NCI-H2081 (cell line): ENCODE measurements at regions not wholly inside any gene's neighbourhood (a gene's known extent, or its start where the extent isn't known, plus 50 kb on each side); places are given as distances from the start of the nearest gene placed in this dataset.
"Not testable (repeated sequence)": the region's sequence is repeated elsewhere in the genome, so short reads cannot be mapped to it uniquely, and the experiment has no call there.

Experiments used
- DNase-seq, 2 experiments: peaks; one replicate each; lab custom pipeline; 2025; lab: John Stamatoyannopoulos, UW

- DNase-seq, result no peak
These were observed 869.1 kb downstream of the TBL1XR1 start for GRCh38 chr3:176328198-176328597.

- DNase-seq, result not testable (repeated sequence)
These were observed 870.3 kb downstream of the TBL1XR1 start for GRCh38 chr3:176326894-176327490.

GRCh38 chr3:176321532-176321931 lies 875.8 kb downstream of the TBL1XR1 start:
- DNase-seq, result not testable (repeated sequence)

GRCh38 chr3:176321099-176321498 lies 876.2 kb downstream of the TBL1XR1 start:
- DNase-seq, result no peak

GRCh38 chr3:176313426-176313825 lies 883.9 kb downstream of the TBL1XR1 start:
- no peak for DNase-seq

GRCh38 chr3:176310641-176311040 lies 886.6 kb downstream of the TBL1XR1 start:
- no peak for DNase-seq

- DNase-seq, result no peak
These were observed 895.0 kb downstream of the TBL1XR1 start for GRCh38 chr3:176302271-176302670.

- DNase-seq, result no peak
These were observed 901.1 kb downstream of the TBL1XR1 start for GRCh38 chr3:176296066-176296597.

- no peak for DNase-seq
These were observed 904.0 kb downstream of the TBL1XR1 start for GRCh38 chr3:176293276-176293675.

GRCh38 chr3:176286476-176287085 lies 910.7 kb downstream of the TBL1XR1 start:
- no peak for DNase-seq

- no peak for DNase-seq
These were observed 921.7 kb downstream of the TBL1XR1 start for GRCh38 chr3:176275538-176275937.

- peak in 1 of 2 experiments; percentile 46 for DNase-seq
These were observed 922.2 kb downstream of the TBL1XR1 start for GRCh38 chr3:176275113-176275512.

GRCh38 chr3:176274161-176274560 lies 923.1 kb downstream of the TBL1XR1 start:
- DNase-seq, result peak; percentile 93 to 100

- DNase-seq, result no peak
These were observed 935.2 kb downstream of the TBL1XR1 start for GRCh38 chr3:176262071-176262470.

GRCh38 chr3:176247191-176247590 lies 950.1 kb downstream of the TBL1XR1 start:
- DNase-seq, result no peak

- DNase-seq, result no peak
These were observed 977.3 kb downstream of the TBL1XR1 start for GRCh38 chr3:176219970-176220369.

GRCh38 chr3:176214758-176215157 lies 982.5 kb downstream of the TBL1XR1 start:
- DNase-seq, result no peak

- not testable (repeated sequence) for DNase-seq
These were observed 984.0 kb downstream of the TBL1XR1 start for GRCh38 chr3:176213314-176213713.

- no peak for DNase-seq
These were observed 988.4 kb downstream of the TBL1XR1 start for GRCh38 chr3:176208915-176209314.

GRCh38 chr3:176208283-176208682 lies 989.0 kb downstream of the TBL1XR1 start:
- DNase-seq, result no peak

GRCh38 chr3:176206809-176207208 lies 990.5 kb downstream of the TBL1XR1 start:
- DNase-seq, result no peak

- no peak for DNase-seq
These were observed 994.6 kb downstream of the TBL1XR1 start for GRCh38 chr3:176202652-176203051.

- DNase-seq, result no peak
These were observed 1004.1 kb downstream of the TBL1XR1 start for GRCh38 chr3:176193032-176193730.
